Spleen (tissue), 7 donors: ENCODE measurements at regions not wholly inside any gene's neighbourhood (a gene's known extent, or its start where the extent isn't known, plus 50 kb on each side); places are given as distances from the start of the nearest gene placed in this dataset.

Experiments
- CTCF ChIP-seq, 11 experiments: fragments of 200-600 bp in 7 of 11; fragments of 450-650 bp in 4 of 11; sonication (generic) in 4 of 11; IDR thresholded peaks in 8 of 11; conservative IDR thresholded peaks in 3 of 11; 1 replicate in 7 of 11; 2 replicates in 4 of 11; pipeline versions ENCODE4 v1.4.0 to v1.8.0; 2016 to 2021; ENCODE audit warnings: antibody characterized with exemption in 11 of 11, inconsistent platforms in 4 of 11, mild to moderate bottlenecking in 1 of 11
- POLR2A ChIP-seq, 3 donors: fragments of 450-650 bp; IDR thresholded peaks; one replicate each; pipeline ENCODE4 v1.5.1; 2017; ENCODE audit warnings: antibody characterized with exemption in 3 of 3, mild to moderate bottlenecking in 1 of 3
- POLR2AphosphoS5 ChIP-seq, 3 donors: sonication (generic); formaldehyde crosslinking; IDR thresholded peaks; one replicate each; pipeline ENCODE4 v1.5.1; 2017; ENCODE audit warnings: antibody characterized with exemption in 3 of 3
- donor health status: DM: no; HTN: no; CAD: no; lungs with moderate emphysema.
- donor health status: DM: no; HTN: no; CAD: no.
- donor health status: DM: no; HTN: no; CAD: no.

GRCh38 chr17:70750983-70751382 is 581.7 kb downstream of the KCNJ2 start:
- TF ChIP-seq CTCF (IDR thresholded peaks at IDR 0.05 in 8 of 11, conservative IDR thresholded peaks at IDR 0.05 in 3 of 11) (no peak), POLR2A (IDR thresholded peaks at IDR 0.05) (no peak), POLR2AphosphoS5 (IDR thresholded peaks at IDR 0.05) (no peak)
